ENCODE measurements at regions not wholly inside any gene's neighbourhood (a gene's known extent, or its start where the extent isn't known, plus 50 kb on each side); places are given as distances from the start of the nearest gene placed in this dataset.

- no peak for TF ChIP-seq CTCF (IDR thresholded peaks at IDR 0.05; ENCODE audit: low read depth, low read length, missing input control)
- no peak for TF ChIP-seq ATF3 (IDR thresholded peaks at IDR 0.05)
- TF ChIP-seq JUND (IDR thresholded peaks at IDR 0.05): no peak
- TF ChIP-seq YY1 (IDR thresholded peaks at IDR 0.05): no peak
- TF ChIP-seq EGR1 (IDR thresholded peaks at IDR 0.05; ENCODE audit: low read depth in 2 of 2): no peak
- TF ChIP-seq RAD21 (IDR thresholded peaks at IDR 0.05): no peak
- no peak for TF ChIP-seq TAF1 (conservative IDR thresholded peaks at IDR 0.05)
- TF ChIP-seq NR2F2 (IDR thresholded peaks at IDR 0.05): no peak
- no peak for TF ChIP-seq HNF4A (conservative IDR thresholded peaks at IDR 0.05)
- no peak for TF ChIP-seq MAX (IDR thresholded peaks at IDR 0.05)
- TF ChIP-seq SP1 (IDR thresholded peaks at IDR 0.05): no peak
These were observed 113.7 kb upstream of the BLID start for GRCh38 chr11:122229481-122230384.
